HG03460 (cell line): ENCODE measurements at regions not wholly inside any gene's neighbourhood (a gene's known extent, or its start where the extent isn't known, plus 50 kb on each side); places are given as distances from the start of the nearest gene placed in this dataset.

ENCODE experiments used
- ATAC-seq: cut with Tn5 transposase; IDR thresholded peaks from one replicate; pipeline ENCODE4 v1.9.1; 2021; ENCODE audit not compliant: unreplicated experiment

GRCh38 chr18:59760212-59760611 is 63.0 kb upstream of the CCBE1 start:
- no peak for ATAC-seq

- no peak for ATAC-seq
Measured at GRCh38 chr18:59758837-59759236, 61.6 kb upstream of the CCBE1 start.

- ATAC-seq, result no peak
Measured at GRCh38 chr18:59758106-59758505, 60.9 kb upstream of the CCBE1 start.

GRCh38 chr18:59752666-59753065 is 55.4 kb upstream of the CCBE1 start:
- no peak for ATAC-seq

GRCh38 chr18:59751186-59751585 is 54.0 kb upstream of the CCBE1 start:
- no peak for ATAC-seq

- ATAC-seq, result no peak
Measured at GRCh38 chr18:59748628-59749360, 51.6 kb upstream of the CCBE1 start.
